ENCODE measurements at regions not wholly inside any gene's neighbourhood (a gene's known extent, or its start where the extent isn't known, plus 50 kb on each side); places are given as distances from the start of the nearest gene placed in this dataset.

- no peak for DNase-seq
These were observed 281.5 kb downstream of the SEC14L1 start for GRCh38 chr17:77422104-77422747.

DNA sequence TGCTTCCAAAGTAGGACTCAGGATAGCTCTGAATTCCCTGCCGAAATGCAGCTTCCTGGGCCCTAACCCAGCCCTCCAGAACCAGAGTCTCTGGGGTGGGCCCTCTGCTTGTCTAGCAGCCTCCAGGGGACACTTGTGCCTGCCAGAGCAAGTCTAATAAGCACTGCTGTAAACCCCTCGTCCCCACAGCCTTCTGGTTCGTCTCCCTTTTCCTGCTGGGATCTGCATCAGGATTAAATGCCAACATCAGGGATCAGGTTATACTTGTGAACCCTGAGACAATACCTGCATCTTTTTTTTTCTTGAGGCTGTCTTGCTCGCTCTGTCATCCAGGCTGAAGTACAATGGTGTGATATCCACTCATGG is 282.0 kb downstream of the SEC14L1 start:
- DNase-seq: no peak

DNA sequence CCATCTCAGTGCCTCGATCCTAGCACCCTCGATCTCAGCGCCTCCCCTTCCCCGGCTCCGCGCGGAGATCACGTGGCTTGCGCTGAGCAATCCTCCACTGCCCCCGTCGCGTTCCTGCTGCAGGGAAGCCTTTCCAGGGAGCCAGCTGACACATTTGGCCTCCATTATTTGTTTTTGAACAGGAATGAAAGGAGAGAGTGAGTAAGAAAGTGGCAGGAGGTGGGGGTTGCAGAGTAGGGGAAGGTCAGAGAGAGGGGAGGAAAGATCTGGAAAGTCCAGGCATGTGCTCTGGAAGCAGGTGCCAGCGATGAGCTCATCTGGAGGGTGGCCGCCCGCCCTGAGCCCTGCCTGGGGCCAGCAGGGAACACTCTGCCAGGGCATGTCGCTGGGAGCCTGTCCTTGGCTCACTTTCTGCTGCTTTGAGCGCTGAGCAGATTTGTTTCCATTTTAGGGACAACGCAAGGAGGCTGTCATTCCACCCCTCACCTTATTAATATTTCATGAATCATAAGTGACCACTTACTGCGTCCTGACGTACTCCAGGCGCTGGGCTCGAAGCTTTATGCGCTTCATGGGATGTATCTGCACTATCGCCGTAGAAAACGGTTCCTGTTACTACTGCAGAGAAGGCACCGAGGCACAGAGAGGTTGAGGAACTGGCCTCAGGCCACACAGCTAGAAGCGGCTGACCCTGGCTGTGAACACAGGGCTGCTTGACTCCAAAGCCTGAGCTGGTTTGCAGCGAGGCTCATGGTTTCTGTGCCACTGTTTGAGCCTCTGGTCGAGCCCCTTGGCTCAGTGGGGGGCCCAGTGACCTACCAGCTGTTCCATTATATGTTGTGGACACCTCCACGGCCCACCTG is 283.1 kb downstream of the SEC14L1 start:
- DNase-seq: no peak

DNA sequence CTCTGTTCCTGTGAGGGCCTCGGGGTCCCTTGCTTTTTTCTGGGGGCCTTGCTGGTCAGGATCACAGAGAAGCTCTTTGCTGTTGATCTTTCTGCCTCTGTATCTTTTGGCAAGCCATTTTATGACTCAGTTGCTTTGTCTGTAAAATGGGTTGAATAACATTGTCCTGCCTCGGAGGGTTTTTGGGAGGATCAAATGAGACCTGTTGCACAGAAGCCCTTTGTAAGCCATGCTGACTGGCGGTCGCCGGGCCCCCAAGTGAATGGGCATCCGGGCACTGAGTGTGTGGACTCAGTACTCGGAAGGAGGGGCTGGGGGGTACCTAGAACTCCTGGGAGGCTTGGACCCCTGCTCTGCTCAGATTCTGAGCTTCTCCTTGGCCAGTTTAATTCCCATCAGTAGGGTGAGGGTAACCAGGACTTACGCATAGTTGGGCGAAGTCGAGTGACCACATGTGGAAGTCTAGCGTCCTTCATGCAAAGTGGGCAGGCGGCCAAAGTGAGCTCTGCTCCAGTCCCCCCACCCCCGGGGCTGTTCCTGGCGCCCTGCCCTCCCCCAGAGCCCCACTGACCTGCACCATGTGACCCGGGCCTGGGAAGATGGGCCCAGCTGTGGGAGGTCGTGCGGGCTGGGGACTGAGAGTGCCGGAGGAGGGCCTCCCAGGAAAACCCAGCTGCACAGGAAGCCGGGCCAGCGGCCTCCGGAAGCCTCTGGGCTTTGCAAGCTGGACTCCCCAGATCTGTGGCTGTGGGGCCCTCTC is 284.0 kb downstream of the SEC14L1 start:
- no peak for DNase-seq

- DNase-seq: no peak
These were observed 284.6 kb downstream of the SEC14L1 start for GRCh38 chr17:77425348-77425747.

DNA sequence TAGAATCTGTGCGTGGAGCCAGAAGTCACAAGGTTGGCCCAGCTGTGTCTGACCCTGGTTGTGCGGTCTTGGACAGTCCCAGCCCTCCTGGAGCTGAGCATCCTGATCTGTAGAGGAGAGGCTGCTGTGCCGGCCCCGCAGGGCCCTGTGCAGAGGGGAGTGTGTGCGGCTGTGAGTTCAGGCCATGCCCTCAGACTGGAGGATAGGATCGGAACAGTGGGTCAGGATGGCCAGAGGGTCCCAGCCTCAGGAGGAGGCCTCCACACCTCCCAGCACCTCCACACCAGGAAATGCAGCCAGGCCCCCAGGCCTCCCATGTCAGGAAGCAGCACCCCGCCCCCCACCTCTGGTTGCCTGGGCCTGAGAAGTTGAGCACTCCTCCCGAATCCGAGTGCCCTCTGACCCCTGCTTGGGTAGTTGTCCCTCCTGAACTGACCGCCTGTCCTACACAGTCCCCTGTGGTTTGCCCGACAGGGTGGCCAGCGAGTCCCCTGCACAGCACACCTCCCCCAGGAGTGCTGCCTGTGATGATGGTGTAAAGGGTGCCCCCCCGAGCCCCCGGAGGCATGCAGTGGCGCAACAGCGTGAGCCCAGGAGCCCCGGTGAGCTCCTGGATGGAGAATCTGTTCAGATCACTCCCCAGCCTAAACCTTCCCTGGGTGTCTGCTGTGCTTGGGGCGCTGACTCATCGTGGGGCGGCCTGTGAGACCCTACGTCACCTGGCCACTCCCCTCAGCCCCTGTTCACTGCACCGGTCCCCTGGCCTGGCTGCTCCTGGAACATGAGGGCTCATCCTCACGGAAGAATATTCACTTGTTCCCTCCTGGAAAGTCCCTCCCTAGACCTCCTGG is 285.2 kb downstream of the SEC14L1 start:
- DNase-seq: peak; percentile 73

DNA sequence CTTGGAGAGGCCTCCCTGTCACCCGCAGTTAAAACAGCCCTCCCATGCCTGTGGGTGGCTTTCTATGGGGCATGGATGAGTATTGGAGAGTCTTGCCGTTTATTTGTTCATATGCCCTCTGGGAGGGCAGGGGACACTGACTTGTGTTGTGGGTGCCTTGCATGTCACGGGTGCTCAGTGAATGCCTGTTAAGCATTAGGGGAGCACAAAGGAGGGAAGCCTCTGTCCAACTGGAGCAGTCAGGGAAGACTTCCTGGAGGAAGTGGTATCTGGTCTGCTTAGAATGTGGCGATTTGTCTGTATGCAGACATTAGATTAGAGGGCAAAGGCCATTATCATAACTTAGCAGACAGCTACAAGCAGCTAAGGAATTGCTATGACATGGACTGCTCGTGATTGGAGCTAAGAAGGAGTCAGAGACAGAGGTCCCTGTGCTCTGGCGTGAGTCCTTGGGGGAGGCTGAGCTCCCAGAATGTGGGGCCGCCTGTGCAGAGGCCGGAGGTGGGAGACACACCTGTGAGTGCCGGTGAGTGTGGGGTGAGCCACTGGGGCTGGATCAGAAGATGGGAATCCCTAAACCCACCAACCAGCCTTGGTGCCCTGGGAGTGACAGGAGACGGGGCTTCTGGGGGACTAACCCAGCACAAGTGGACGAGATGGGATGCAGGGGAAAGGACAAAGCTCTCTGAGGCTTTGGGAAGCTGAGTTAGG is 286.1 kb downstream of the SEC14L1 start:
- no peak for DNase-seq

DNA sequence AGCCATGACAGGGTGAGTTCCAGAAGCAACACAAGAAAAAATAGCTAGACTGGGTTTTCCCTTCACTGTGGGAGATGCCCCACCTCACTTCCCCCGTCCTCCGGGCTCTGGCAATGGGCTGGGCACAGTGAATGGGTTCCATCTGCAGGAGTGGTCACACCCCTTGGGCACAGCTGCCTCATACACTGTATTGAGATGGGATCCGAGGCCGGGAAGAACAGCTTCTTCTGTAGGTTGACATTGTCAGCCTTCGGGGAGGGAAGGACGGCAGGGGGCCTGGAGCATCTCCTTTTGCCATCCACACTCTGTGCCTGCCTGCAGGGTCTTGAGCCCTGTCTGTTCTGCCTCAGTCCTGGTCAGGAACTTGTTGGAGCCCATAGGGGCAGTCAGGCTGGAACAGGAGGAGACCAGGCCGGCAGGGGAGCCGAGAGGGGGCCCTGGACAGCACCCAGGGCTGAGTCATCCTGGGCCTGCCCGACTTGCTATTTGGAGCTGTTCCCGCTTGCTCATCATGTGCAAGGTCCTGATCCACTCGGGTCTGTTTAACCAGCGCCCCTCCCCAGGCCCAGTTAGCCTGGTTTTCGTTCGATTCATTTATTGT is 286.7 kb downstream of the SEC14L1 start:
- no peak for DNase-seq

DNA sequence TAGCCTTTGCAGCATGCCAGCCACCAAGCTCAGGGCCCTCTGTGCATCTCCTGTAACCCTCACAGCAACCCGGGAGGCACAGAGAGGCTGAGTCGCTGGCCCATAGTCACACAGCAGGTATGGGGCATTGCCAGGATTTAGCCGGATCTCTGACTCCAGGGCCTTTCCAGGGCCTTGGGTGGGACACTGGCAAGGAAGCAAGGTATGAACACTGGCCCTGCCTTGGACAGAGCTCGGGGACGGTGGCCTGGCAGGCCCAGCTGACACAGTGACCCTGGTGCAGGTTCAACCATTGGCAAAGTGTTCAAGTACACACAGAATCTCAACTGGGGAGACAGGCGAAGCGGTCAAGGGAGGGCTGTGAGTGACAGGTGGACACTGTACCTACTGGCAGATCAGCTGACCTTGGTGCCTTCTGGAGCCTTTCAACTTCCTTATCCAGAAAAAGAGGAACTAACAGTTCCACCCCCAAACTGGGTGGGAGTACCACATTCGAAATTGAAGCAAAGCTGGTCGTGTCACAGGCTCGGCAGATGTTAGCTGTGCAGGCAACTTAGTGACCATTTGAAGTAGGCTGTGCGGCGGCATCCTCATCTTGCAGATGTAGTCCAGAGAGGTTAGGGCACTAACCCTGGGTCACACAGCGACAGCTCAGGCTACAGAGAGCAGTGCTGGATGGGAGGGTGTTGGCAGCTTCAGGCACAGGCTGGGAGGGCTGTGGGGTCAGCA is 287.4 kb downstream of the SEC14L1 start:
- no peak for DNase-seq

- DNase-seq: no peak
These were observed 288.1 kb downstream of the SEC14L1 start for GRCh38 chr17:77428749-77429368.

DNA sequence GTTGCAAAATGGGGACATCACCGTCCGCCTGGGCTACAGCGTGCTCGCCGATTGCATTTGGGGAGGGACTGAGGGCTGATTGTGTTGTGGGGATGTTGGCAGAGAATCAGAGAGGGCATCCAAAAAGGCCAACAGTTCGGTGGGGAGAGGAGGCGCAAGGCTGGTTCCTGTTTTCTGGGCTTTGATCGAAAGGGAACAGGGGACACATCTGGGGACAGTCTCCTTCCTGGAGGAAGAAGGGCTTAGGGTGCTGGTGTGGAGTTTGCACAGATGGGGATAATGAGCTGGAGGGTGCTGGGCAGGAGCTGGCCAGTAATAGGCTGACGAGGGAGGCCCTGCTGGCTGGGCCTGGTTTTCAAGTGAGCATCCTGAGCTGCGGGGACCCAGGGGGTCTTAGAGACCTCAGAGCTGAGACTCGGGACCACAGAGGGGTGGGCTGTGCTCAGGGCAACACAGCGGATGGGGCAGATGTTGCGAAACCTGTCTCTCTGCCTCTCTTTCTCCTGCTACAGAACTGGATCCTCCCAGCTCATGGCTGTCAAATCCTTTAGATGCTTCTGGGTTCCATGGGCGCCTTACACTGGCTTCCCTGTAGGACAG is 288.7 kb downstream of the SEC14L1 start:
- peak; percentile 25 for DNase-seq

GRCh38 chr17:77429969-77430752 is 289.4 kb downstream of the SEC14L1 start:
- peak; percentile 94 for DNase-seq

- no peak for DNase-seq
These were observed 291.4 kb downstream of the SEC14L1 start for GRCh38 chr17:77432034-77432661.

DNA sequence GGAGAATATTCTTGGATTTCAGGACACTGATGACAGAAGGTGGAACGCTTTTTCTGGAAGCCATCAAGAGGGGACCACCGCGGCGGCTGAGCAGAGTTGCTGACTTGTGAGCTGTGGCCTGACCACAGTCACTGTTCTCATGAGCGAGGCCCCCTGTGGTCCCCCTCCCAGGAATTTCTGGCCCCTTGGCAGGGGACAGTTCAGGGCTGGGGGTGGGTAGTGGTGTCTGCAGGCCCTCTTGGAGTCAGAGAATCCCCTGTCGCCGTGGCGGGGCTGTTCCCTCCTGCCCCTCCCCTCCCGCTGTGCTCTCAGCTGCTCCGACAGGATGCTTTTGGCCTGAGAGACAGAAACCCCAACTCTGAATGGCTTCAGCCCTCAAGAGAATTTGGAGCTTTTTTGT is 292.0 kb downstream of the SEC14L1 start:
- no peak for DNase-seq

DNA sequence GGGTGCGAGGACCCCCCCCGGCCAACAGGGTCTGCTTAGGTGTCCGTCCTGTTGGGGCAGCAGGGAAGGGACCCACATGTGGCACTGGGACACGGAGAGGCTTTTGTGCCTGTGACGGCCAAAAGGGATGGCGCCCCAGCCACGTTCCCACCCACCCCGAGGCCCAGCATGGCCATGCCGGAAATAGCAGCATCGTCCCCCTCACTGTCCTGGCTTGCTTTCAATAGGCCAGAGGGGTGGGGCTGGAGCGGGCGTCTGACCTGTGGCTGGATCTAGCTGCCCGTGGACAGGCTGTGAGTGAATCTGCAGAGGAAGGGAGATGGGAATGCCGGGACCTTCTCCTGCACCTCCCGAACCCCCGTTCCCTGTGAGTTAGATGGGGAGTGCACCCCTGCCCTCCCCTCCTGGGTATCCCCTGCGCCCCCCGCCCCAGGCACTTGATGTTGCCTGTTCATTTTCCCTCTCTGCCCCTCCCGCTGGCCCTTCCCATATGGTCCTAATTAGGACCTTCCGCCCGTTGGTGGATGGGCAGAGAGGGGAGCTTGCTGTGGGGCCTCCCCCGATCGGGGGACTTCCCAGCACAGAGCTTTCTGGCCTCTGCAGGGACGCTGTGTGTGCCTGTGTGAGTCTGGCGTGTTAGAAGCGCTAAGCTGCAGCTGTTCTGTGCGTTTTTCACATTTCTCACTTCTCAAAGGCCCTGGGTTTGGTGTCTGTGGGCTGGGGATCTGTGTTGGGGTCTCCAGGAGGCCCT is 292.8 kb downstream of the SEC14L1 start:
- peak; percentile 66 for DNase-seq

DNA sequence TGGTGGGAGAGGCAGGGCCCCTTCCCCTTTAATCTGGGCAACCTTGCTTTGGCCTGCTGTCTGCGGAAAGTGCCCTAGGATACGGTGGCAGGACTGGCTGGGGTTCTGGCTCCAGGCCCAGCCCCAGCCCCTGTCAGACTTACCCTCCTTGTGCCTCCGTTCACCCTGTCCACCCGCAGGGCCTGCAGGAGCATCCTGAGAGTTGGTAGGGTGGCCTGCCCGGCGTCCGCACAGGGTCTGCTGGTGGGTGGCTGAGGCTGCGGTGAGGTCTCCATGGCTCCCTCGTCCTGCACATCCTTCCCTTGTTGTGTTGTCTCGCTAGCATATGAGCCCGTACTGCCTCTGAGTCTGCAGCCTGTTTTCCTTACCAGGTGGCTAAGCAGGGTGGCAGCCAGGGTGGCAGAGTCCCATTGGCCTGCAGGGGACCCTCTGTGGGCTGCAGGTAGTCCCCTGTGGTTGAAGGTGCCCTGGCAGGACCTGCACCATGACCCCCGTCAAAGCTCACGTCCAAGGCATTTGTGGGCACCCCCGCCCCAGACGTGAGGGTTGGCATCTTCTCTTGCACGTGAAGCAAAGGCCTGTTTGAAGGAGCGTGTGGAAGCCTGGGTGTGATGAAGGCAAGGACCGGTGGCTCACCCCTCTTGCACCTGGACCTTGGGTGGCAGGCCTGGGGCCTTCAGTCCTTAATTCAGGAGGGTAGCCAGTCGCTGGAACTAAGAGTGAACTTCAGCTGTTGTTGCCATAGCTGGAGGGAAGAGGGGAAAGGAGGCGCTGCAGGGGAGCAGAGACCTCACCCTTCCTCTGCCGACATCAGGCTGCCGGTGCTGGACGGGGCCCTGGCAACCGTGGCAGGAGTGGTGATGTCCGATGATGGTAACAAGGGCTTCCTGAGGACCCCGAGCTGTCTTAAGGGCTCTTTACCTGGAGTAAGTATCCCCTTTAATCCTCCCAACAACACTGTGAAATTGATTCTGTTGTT is 293.7 kb downstream of the SEC14L1 start:
- peak; percentile 35 for DNase-seq

Data from stimulated activated CD8-positive, alpha-beta memory T cell treated with anti-CD3 and anti-CD28 coated beads, Interleukin-4, amount 100 ng/mL, for 48 hours (primary cell).